HG03575 (cell line): ENCODE measurements at regions not wholly inside any gene's neighbourhood (a gene's known extent, or its start where the extent isn't known, plus 50 kb on each side); places are given as distances from the start of the nearest gene placed in this dataset.

Experiments
- ATAC-seq: cut with Tn5 transposase; IDR thresholded peaks from one replicate; pipeline ENCODE4 v1.9.1; 2021; ENCODE audit not compliant: unreplicated experiment, insufficient number of reproducible peaks, low FRiP score; ENCODE audit errors: extremely low read depth

DNA sequence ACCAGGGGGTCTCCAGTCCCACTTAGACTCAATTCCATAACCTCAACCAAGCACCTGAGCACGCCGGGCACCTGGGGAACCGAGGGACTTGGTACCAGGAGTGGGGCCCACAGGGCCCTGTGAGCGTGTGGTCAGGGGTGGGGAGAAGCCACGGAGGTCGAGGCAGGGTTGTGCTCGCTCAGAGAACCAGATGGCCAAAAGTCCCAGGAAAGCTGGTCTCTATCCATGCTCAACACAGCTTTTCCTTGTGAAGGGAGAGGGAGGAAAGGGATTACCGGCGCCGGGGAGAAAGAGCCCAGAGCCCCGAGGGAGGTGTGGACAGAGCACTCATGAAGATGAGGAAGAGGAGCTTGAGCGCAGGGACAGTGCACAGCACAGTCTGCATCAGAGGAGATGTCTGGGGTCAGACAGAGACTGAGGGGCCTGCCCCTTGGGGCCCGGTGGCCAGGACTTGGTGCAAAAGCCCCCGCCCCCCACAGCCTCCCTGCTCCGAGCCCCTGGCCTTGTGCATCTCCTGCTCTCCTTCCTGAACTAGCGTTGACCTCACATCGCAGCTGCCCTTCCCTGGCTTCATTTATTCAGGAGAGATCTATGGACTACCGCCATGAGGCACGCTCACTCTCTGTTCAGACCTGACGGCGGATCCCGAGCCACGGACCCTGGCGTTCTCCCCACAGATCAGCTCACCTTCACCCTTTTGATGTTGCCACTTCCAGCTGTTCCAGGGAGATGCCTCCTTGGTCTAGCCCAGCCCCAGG is 355.4 kb upstream of the TNRC6C start:
- ATAC-seq: no peak

DNA sequence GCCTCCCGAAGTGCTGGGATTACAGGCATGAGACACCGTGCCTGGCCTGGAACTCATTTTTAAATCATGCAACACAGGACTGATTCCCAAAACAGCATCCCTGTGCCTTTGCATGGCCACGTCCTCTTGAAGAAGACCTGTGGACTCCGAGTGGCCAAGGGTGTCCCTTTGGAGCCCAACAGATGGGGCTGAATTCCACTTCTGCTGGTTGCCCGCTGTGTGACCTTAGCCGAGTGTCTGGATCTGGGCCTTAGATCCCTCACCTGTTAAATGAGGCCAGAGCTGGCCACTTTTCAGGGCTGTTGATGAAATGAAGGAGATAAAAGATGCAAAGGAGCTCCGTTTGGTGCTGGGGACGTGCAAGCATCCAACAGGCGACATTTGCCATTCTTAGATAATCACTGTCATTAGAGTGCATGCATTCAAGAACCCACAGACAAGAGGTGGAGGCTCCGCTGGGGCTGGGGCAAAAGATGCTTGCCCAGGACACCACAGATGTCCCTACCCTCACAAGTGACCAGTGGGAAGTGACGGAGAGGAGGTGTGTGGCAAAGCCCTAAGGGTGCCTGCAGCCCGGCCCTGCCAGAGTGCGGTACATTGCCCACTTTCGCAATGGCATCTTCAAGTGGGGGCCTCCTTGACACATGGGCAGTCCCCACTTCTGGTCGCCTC is 354.1 kb upstream of the TNRC6C start:
- ATAC-seq: no peak

GRCh38 chr17:77604973-77605313 is 353.6 kb upstream of the TNRC6C start:
- ATAC-seq: no peak

DNA sequence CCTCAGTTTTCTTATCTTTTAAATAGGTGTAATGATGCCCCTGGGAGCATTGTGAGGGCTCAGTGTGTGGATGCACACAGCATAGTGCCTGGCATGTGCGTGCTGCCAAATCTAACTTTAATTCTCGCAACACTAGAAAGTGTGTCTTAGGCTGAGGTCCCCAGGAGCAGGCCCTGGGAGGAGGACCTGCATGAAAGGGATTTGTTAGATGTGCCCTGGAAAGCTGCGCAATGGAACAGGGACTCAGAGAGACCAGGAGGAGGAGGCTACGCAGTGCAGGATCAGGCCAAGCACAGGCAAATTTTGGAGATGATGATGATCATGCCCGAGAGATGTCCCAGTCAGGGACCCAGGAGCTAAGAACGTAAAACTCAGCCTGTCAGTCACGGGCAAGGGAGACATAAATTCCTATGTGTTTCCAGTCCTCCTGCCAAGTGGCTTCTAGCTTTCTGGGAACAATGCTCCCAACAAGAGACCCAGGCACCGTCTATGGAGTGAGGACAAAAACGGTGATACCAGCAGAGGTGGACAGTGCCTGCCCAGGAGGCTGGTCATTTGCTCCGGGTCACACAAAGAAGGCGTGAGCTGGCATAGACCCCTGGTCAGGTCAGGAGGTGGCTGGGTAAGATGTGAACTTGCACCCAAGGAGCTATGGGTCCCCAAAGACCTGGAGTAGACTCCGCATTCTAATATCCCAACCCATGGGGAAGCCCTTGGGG is 352.2 kb upstream of the TNRC6C start:
- no peak for ATAC-seq

GRCh38 chr17:77606865-77607210 is 351.7 kb upstream of the TNRC6C start:
- no peak for ATAC-seq

DNA sequence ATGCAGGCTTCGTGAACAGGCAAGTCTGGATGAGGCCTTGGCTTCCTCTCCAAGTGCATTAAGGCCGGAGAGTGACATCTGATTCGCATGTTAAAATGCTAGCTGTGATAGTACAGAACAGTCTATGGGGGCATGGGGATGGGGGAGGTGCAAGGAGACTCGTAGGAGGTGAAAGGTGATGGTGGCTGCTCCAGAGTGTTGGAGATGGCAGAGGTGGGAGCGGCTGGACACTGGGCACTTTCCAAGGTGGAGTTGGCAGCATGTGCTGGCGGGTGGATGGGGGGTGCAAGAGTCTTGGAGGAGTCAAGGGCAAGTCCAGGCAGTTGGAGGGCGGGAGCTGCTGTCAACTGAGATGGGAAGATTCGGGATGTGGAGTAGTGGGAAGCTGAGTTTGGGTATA is 350.9 kb upstream of the TNRC6C start:
- no peak for ATAC-seq

- ATAC-seq: no peak
These were observed 350.1 kb upstream of the TNRC6C start for GRCh38 chr17:77608431-77608830.

DNA sequence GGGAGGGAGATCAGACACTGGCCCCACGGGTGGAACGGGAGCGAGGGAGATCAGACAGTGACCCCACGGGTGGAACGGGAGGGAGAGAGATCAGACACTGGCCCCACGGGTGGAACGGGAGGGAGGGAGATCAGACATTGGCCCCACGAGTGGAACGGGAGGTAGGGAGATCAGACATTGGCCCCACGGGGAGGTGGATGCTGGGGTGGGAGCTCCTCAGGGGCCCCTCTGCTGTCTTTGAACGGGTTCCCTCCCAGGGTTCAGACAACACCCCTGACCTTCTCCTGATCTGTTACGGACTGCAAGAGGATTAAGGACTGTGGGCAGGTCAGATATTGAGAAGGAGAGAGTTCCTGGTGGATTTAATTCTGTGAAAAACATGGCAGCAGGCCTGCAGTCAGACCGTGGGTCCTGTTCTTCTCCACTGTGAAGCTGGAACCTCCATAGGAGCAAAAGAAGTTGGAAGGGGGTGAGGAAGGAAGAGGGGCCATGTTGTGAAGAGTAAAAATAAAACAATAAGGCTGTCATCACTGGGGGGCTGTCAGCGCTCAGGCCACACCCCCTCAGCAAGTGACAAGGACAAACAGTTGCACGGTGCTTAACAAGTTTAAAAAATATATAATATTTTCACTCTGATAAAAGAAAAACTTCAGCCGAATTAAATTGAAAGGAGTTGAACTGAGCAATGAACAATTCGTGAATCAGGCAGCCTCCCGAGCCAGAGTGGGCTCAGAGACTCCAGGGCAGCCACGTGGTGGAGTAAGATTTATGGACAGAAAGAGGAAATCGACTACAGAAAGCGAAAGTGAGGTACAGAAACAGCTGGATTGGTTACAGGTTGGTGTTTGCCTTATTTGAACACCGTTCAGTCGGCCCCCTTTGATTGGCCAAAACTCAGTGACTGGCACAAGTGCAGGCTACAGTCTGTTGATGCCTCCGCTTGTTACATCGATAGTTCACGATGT is 348.7 kb upstream of the TNRC6C start:
- no peak for ATAC-seq

GRCh38 chr17:77610518-77610893 is 348.0 kb upstream of the TNRC6C start:
- no peak for ATAC-seq

DNA sequence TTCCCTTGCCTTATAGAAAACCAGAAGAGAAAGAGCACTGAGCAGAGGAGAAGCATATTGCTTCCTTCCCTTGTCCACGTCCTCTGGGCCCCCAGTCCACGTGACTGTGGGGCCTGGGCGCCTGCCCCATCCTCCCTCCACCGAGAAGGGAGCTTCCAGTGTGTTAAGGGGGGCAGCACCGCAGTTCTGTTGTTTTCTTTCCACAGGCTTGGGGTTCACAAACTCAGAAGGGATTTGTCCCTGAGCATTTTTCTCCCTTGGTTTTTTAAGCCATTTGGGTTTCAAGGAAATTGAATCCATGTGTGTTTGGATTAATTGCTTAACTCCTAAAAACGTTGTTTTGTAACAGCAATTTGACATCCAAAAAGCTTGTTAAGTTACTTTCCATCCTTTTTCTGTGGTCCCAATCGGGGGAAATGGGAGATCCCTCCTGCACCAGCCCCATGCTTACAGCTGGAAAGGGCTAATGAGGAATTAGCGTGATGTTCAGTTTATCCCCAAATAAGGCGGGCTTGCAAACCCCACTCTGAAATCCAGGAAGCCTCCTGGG is 347.5 kb upstream of the TNRC6C start:
- ATAC-seq: no peak

DNA sequence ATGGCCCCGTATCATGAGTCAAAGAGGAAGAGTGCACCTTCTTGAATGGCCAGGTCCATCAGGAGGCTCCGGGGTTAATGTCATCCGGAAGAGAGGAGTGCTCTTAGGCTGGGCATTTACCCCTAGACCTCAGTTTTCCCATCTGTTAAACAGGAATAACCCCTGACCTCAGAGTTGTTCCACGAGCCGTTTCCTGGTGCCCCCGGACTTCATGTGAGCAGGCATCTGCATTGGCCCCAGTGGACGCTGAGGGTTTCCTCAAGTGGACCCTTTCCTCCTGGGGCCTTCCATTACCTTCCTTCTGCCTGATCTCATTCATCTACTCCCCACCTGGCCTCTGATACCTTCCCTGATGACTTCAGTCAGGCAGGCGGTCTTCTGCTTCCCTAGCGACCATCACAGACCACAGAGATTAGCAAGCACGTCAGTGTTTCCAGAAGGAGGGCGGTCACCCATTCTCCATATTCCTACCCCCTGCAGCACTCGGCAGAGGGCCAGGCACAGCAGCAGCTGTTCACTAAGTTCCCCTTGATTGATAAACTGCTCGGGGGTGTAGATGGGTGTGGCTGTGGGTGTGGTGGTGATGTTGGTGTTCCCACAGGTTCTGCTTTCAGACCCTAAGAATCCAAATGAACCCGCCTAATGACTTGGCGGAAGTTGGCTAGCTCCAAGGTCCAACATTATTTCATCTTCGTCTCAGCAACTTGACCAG is 346.6 kb upstream of the TNRC6C start:
- no peak for ATAC-seq

GRCh38 chr17:77613218-77613617 is 345.3 kb upstream of the TNRC6C start:
- no peak for ATAC-seq

DNA sequence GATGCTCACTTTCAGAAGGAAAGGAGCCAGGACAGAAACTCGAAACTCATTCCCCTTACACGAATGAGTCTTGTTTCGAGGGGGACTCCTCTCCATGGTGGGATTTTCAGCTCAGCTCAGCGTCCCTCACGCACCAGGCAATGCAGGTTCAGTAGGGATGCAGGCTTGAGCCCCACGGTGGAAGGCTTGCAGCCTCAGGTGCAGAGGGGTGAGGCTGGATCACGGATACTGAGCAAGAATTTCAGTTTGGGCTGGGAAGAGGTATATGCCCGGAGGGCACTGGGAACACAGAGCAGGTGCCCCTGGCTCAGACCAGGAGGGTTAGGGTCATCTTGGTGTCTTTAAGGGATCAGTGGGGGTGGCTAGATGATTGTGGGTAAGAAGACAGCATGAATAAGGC is 344.9 kb upstream of the TNRC6C start:
- ATAC-seq: no peak

- ATAC-seq: no peak
These were observed 342.7 kb upstream of the TNRC6C start for GRCh38 chr17:77615703-77616253.

GRCh38 chr17:77616254-77616731 is 342.2 kb upstream of the TNRC6C start:
- no peak for ATAC-seq

- ATAC-seq: no peak
These were observed 341.0 kb upstream of the TNRC6C start for GRCh38 chr17:77617516-77617915.

DNA sequence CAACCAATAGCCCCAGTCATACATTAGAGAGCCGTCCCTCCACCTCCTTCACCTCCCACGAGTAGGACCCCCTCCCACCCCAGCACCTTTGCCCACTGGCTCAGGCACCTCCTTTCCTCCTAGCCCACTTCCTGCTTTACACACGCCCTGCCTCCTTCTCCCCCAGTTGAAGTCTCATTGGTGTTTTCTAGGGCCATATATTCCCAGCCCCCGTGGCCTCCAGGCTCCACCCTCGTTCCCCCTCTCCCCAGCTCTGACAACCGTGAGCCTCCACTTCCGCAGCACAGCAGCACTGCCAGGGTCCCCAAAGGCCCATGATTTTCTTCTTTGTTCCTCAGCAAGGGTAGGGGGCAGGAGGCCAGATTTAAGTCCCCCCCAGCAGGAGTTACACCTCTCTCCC is 340.3 kb upstream of the TNRC6C start:
- ATAC-seq: no peak

- ATAC-seq: no peak
These were observed 339.8 kb upstream of the TNRC6C start for GRCh38 chr17:77618731-77619130.
